HCT116 (cell line): ENCODE measurements at regions not wholly inside any gene's neighbourhood (a gene's known extent, or its start where the extent isn't known, plus 50 kb on each side); places are given as distances from the start of the nearest gene placed in this dataset.
"Not testable (repeated sequence)": the region's sequence is repeated elsewhere in the genome, so short reads cannot be mapped to it uniquely, and the experiment has no call there.

ENCODE experiments used
- ATAC-seq: fragments of 200-7000 bp; cut with Tn5 transposase; 2 replicates; pipeline ENCODE4 v1.9.1; 2020; ENCODE audit warnings: mild to moderate bottlenecking, moderate library complexity
- BruUV-seq: library from RNA; stranded (reverse); fragments of 400-500 nt; replicated peaks from 2 replicates; lab custom pipeline; 2021; lab: Mats Ljungman, UMichigan
- CTCF ChIA-PET: fragments of 300-600 bp; sonication (Branson Sonifier 250); formaldehyde crosslinking; loops from one replicate; lab custom pipeline; 2021; ENCODE audit warnings: antibody characterized with exemption; lab: Charles Lee
- POLR2A ChIA-PET: fragments of 300-600, 350-600 bp; sonication (Branson Sonifier 250); formaldehyde crosslinking; loops from one replicate; lab custom pipeline; 2021; ENCODE audit warnings: antibody characterized with exemption; lab: Charles Lee
- RAD21 ChIA-PET, 2 experiments: fragments of 300-600 bp; sonication (Branson Sonifier 250); formaldehyde crosslinking; loops; one replicate each; lab custom pipeline; 2023; ENCODE audit warnings: low total read pairs in 2 of 2; ENCODE audit not compliant: uncharacterized antibody in 2 of 2, unreplicated experiment in 2 of 2, low non-redundant PET in 1 of 2; lab: Charles Lee
- DNase-seq: peaks from one replicate; pipeline ENCODE4 v3.0.0-alpha.2; 2010; ENCODE audit warnings: low read depth, low spot score
- H2AFZ ChIP-seq: fragments of 200-600 bp; shearing (Covaris generic), sonication (generic); 2 replicates; pipeline ENCODE4 v1.6.1; 2017; ENCODE audit warnings: low read depth, mixed run types, mixed read lengths, antibody characterized with exemption, low read length; ENCODE audit not compliant: poor library complexity, severe bottlenecking
- H3K27ac ChIP-seq: 2 replicates; pipeline ENCODE4 v1.5.1; 2012; ENCODE audit warnings: low read depth, low read length
- H3K27me3 ChIP-seq: fragments of 200-600 bp; sonication (generic); 2 replicates; pipeline ENCODE4 v1.6.1; 2016; ENCODE audit warnings: mixed run types, low read length, mixed read lengths; ENCODE audit not compliant: insufficient read depth
- H3K36me3 ChIP-seq, 2 experiments: fragments of 200-500 bp in 1 of 2; fragments of 200-600 bp in 1 of 2; sonication (Bioruptor generic) in 1 of 2; sonication (generic) in 1 of 2; 2 replicates each; pipeline versions ENCODE4 v1.5.1 to v1.6.1; 2014 to 2016; ENCODE audit warnings: low read length in 2 of 2, inconsistent platforms in 1 of 2, mixed read lengths in 1 of 2, mixed run types in 1 of 2; ENCODE audit not compliant: insufficient read depth in 2 of 2, control insufficient read depth in 1 of 2
- H3K4me1 ChIP-seq, 2 experiments: fragments of 200-600 bp in 1 of 2; sonication (generic) in 1 of 2; 2 replicates each; pipeline versions ENCODE4 v1.5.1 to v1.6.1; 2012 to 2017; ENCODE audit warnings: low read length in 2 of 2, inconsistent platforms in 1 of 2, mild to moderate bottlenecking in 1 of 2, mixed read lengths in 1 of 2, mixed run types in 1 of 2, moderate library complexity in 1 of 2; ENCODE audit not compliant: insufficient read depth in 2 of 2, control insufficient read depth in 1 of 2
- H3K4me2 ChIP-seq: fragments of 200-600 bp; sonication (generic); 2 replicates; pipeline ENCODE4 v1.6.1; 2017; ENCODE audit warnings: mixed run types, low read length, mixed read lengths
- H3K4me3 ChIP-seq, 2 experiments: fragments of 200-600 bp in 1 of 2; sonication (generic) in 1 of 2; replicated peaks in 1 of 2; 2 replicates each; pipeline ENCODE4 v1.5.1; 2011 to 2016; ENCODE audit warnings: low read length in 2 of 2, control low read depth in 1 of 2, low read depth in 1 of 2, mild to moderate bottlenecking in 1 of 2, mixed read lengths in 1 of 2, mixed run types in 1 of 2
- H3K79me2 ChIP-seq: fragments of 200-600 bp; sonication (generic); 2 replicates; pipeline ENCODE4 v1.6.1; 2017; ENCODE audit warnings: mild to moderate bottlenecking, mixed run types, low read length, moderate library complexity, mixed read lengths; ENCODE audit not compliant: insufficient read depth
- H3K9ac ChIP-seq: fragments of 200-600 bp; sonication (generic); 2 replicates; pipeline ENCODE4 v1.6.1; 2016; ENCODE audit warnings: low read length, mixed read lengths
- H3K9me2 ChIP-seq: fragments of 200-600 bp; sonication (generic), shearing (Covaris generic); 2 replicates; pipeline ENCODE4 v1.6.1; 2017; ENCODE audit warnings: mixed run types, mild to moderate bottlenecking, moderate library complexity; ENCODE audit not compliant: insufficient read depth
- H3K9me3 ChIP-seq, 2 experiments: fragments of 200-500 bp in 1 of 2; fragments of 200-600 bp in 1 of 2; sonication (Bioruptor generic) in 1 of 2; sonication (generic) in 1 of 2; 2 replicates each; pipeline ENCODE4 v1.6.1; 2014 to 2017; ENCODE audit warnings: low read length in 2 of 2, mixed read lengths in 2 of 2, inconsistent platforms in 1 of 2, low read depth in 1 of 2, mild to moderate bottlenecking in 1 of 2, mixed run types in 1 of 2, moderate library complexity in 1 of 2; ENCODE audit not compliant: control insufficient read depth in 1 of 2, insufficient read depth in 1 of 2
- H4K20me1 ChIP-seq: fragments of 200-600 bp; sonication (generic), shearing (Covaris generic); 2 replicates; pipeline ENCODE4 v1.6.1; 2017; ENCODE audit warnings: mixed run types, mild to moderate bottlenecking, moderate library complexity; ENCODE audit not compliant: insufficient read depth
- ELF1 ChIP-seq: IDR thresholded peaks from 2 replicates; pipeline ENCODE4 v1.6.1; 2012; ENCODE audit warnings: low read depth, borderline replicate concordance
- POLR2AphosphoS5 ChIP-seq: IDR thresholded peaks from 2 replicates; pipeline ENCODE4 v1.6.1; 2011; ENCODE audit warnings: mild to moderate bottlenecking, low read depth, low read length, moderate library complexity
- TCF7L2 ChIP-seq: IDR thresholded peaks from 2 replicates; pipeline ENCODE4 v1.7.0; 2011; ENCODE audit warnings: borderline replicate concordance, inconsistent platforms; ENCODE audit not compliant: insufficient read depth, insufficient read length; ENCODE audit errors: extremely low read depth
- YY1 ChIP-seq: IDR thresholded peaks from 2 replicates; pipeline ENCODE4 v1.6.1; 2011; ENCODE audit warnings: low read length, low read depth, moderate library complexity, mild to moderate bottlenecking; ENCODE audit not compliant: insufficient replicate concordance; ENCODE audit errors: extremely low read depth
- ZFX ChIP-seq: fragments of 450-650 bp; IDR thresholded peaks from 2 replicates; pipeline ENCODE4 v1.6.1; 2017
- intact Hi-C: fragments of 100-400 bp; cut with micrococcal nuclease; formaldehyde crosslinking; loops from 2 replicates; pipeline ENCODE4 v1.10.0; 2022
- TF ChIP-seq, protein P1 (sequence below): IDR thresholded peaks from 2 replicates; pipeline ENCODE4 v1.6.1; 2012

DNA sequence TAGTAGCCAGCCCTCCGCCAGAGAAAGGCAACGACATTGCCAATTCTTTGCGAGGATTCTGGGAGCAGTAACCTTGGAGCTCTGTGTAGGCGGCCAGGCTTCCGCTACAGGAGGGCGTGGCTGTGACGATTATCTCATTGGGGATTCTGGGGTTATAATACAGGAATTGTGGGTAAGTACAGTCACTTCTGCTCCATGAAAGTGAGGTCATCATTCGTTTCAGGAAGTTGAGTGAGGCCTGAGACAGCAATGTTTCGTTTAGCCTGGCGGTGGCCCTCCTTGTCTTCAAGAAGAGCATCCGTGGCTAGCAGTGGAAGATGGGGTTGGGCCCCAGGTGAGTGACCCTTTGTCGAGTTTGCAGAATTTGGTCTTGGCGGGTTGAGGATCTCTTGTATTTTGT lies 79.5 kb upstream of the GPR39 start:
- H3K36me3 ChIP-seq, H2AFZ ChIP-seq, H3K27me3 ChIP-seq, H3K9me3 ChIP-seq, H3K4me3 ChIP-seq, H4K20me1 ChIP-seq, H3K4me1 ChIP-seq, RAD21 ChIA-PET, BruUV-seq, ATAC-seq, CTCF ChIA-PET, intact Hi-C loops, POLR2A ChIA-PET, H3K9ac ChIP-seq, H3K4me2 ChIP-seq, H3K9me2 ChIP-seq, H3K27ac ChIP-seq, DNase-seq, H3K79me2 ChIP-seq: not testable (repeated sequence)

DNA sequence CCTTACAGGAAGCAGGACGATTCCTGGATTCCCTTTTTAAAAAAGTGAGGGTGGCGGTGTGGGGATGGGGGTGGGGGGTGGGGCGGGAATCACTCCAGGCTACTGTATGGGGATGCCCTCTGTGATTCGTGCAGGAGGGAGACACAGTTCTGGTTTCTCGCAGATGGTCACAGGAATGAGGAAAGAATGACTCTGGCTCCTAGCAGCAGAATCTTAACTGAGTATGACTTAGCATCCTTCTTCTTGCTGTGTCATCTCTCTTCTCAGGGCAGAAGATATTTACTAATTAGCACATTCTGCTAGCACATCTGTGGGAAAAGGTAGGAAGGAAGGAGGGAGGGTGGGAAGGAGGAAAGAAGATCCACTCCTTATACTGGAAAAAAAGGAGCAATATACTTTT lies 78.8 kb upstream of the GPR39 start:
- intact Hi-C loops, BruUV-seq, H3K9me3 ChIP-seq, CTCF ChIA-PET, H3K9me2 ChIP-seq, H3K4me2 ChIP-seq, DNase-seq, H3K27me3 ChIP-seq, H3K27ac ChIP-seq, H3K4me3 ChIP-seq, ATAC-seq, H2AFZ ChIP-seq, H3K9ac ChIP-seq, RAD21 ChIA-PET, POLR2A ChIA-PET, H3K4me1 ChIP-seq, H3K36me3 ChIP-seq, H4K20me1 ChIP-seq, H3K79me2 ChIP-seq: not testable (repeated sequence)

DNA sequence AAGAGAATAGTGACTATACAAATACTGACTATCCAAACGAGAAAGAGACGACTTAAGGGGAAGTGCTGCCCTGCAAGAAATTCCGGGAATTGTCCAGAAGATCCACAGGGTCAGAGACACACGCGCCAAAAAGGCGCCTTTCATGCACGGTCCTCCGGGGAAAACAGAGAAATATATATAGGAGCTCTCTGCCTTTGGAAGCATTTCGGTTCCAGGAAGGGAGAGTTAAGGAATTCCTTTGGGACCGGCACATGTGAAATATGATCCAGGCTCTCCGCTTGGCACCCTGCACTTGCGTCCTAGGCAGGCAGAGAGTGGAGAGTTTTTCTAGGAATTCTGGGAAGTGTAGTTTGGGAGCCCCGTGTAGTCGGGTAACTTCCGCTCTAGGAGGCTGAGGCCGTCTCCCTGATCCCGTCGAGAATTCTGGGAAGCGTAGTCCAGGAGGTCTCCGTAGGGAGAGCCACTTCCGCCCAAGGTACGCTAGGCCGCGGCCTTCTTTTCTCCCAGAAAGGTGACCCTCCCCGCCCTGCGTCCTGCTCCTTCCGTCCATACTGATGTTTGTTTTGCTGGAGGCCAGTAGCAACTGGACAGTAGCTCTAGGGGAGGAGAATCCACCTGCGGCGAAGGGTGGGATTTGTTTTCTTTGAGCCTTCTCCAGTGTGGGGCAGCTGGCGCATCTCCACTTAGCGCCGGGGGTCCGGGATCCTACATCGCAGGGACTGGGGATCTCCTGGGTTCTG lies 69.4 kb upstream of the GPR39 start:
- H3K79me2 ChIP-seq, H2AFZ ChIP-seq, H3K36me3 ChIP-seq, H4K20me1 ChIP-seq, CTCF ChIA-PET, H3K27ac ChIP-seq, H3K27me3 ChIP-seq, intact Hi-C loops, RAD21 ChIA-PET, H3K9me3 ChIP-seq, POLR2A ChIA-PET, H3K4me1 ChIP-seq, H3K9me2 ChIP-seq, BruUV-seq: not testable (repeated sequence)
- TF ChIP-seq ZFX (peak; percentile 84), YY1 (peak; percentile 11), POLR2AphosphoS5 (peak; percentile 66), TCF7L2 (peak; percentile 56), ELF1 (peak; percentile 69)
- TF ChIP-seq, protein P1, sequence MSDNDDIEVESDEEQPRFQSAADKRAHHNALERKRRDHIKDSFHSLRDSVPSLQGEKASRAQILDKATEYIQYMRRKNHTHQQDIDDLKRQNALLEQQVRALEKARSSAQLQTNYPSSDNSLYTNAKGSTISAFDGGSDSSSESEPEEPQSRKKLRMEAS, result 0 out of 2 replicates have a peak, but pooled peaks have one; percentile 22
- DNase-seq, result peak; percentile 56
- peak overlapping the region; percentile 54 to 60 for H3K4me3 ChIP-seq
- peak overlapping the region; percentile 59 for H3K9ac ChIP-seq
- H3K4me2 ChIP-seq, result peak overlapping the region; percentile 65
- ATAC-seq, result peak; percentile 99
